IMR-90 (cell line): ENCODE measurements at regions not wholly inside any gene's neighbourhood (a gene's known extent, or its start where the extent isn't known, plus 50 kb on each side); places are given as distances from the start of the nearest gene placed in this dataset.

Experiments used
- ATAC-seq: fragments of 200-7000 bp; cut with Tn5 transposase; 2 replicates; pipeline ENCODE4 v1.9.1; 2020; ENCODE audit warnings: low read depth, mild to moderate bottlenecking, moderate library complexity
- BruUV-seq: library from RNA; stranded (reverse); fragments of 400-500 nt; replicated peaks from 2 replicates; lab custom pipeline; 2021; lab: Mats Ljungman, UMichigan
- CTCF ChIA-PET: fragments of 300-600 bp; formaldehyde crosslinking; extraction: SDS; loops from one replicate; lab custom pipeline; 2021; ENCODE audit warnings: antibody characterized with exemption; lab: Yijun Ruan, JAX
- POLR2A ChIA-PET: fragments of 300-600 bp; sonication (Branson Sonifier 250); formaldehyde crosslinking; loops from one replicate; lab custom pipeline; 2022; ENCODE audit warnings: antibody characterized with exemption; ENCODE audit not compliant: unreplicated experiment; lab: Charles Lee
- DNase-seq: peaks from one replicate; pipeline ENCODE4 v3.0.0; 2013
- H2AFZ ChIP-seq: replicated peaks from 2 replicates; pipeline ENCODE3; 2013; ENCODE audit warnings: low read length, mild to moderate bottlenecking; ENCODE audit not compliant: poor library complexity
- H2AK5ac ChIP-seq: 2 replicates; pipeline ENCODE4 v1.6.1; 2013; ENCODE audit warnings: low read depth, low read length, inconsistent platforms
- H2AK9ac ChIP-seq: replicated peaks from 2 replicates; pipeline ENCODE3; 2013; ENCODE audit warnings: mild to moderate bottlenecking, low read depth, low read length, moderate library complexity; ENCODE audit not compliant: poor library complexity
- H2BK120ac ChIP-seq: 2 replicates; pipeline ENCODE4 v1.6.1; 2013; ENCODE audit warnings: low read depth, low read length, inconsistent platforms
- H2BK15ac ChIP-seq: 3 replicates; pipeline ENCODE4 v1.6.1; 2013; ENCODE audit warnings: low read depth, low read length, inconsistent platforms
- H2BK20ac ChIP-seq: 2 replicates; pipeline ENCODE4 v1.6.1; 2013; ENCODE audit warnings: low read depth, mild to moderate bottlenecking, inconsistent platforms, low read length, moderate library complexity
- H2BK5ac ChIP-seq: 2 replicates; pipeline ENCODE4 v1.6.1; 2013; ENCODE audit warnings: mild to moderate bottlenecking, low read depth, low read length, inconsistent platforms; ENCODE audit not compliant: poor library complexity, severe bottlenecking
- H3K14ac ChIP-seq: replicated peaks from 2 replicates; pipeline ENCODE4 v1.6.1; 2013; ENCODE audit warnings: low read depth, low read length, inconsistent platforms
- H3K18ac ChIP-seq: 2 replicates; pipeline ENCODE4 v1.6.1; 2013; ENCODE audit warnings: low read depth, low read length, control low read depth
- H3K23ac ChIP-seq: 2 replicates; pipeline ENCODE4 v1.6.1; 2013; ENCODE audit warnings: low read depth, low read length, inconsistent platforms
- H3K27ac ChIP-seq: 2 replicates; pipeline ENCODE4 v1.5.1; 2013; ENCODE audit warnings: mild to moderate bottlenecking, control low read depth, low read length; ENCODE audit not compliant: insufficient read depth
- H3K27me3 ChIP-seq: 2 replicates; pipeline ENCODE4 v1.6.1; 2013; ENCODE audit warnings: low read length; ENCODE audit not compliant: control insufficient read depth, insufficient read depth
- H3K36me3 ChIP-seq: 2 replicates; pipeline ENCODE4 v1.6.1; 2013; ENCODE audit warnings: low read length, mixed read lengths; ENCODE audit not compliant: control insufficient read depth, insufficient read depth
- H3K4ac ChIP-seq: 2 replicates; pipeline ENCODE4 v1.6.1; 2013; ENCODE audit warnings: low read depth, low read length, inconsistent platforms
- H3K4me1 ChIP-seq: 2 replicates; pipeline ENCODE4 v1.6.1; 2013; ENCODE audit warnings: low read length, mixed read lengths; ENCODE audit not compliant: control insufficient read depth, insufficient read depth
- H3K4me2 ChIP-seq: 2 replicates; pipeline ENCODE4 v1.6.1; 2013; ENCODE audit warnings: low read depth, mild to moderate bottlenecking, control low read depth, low read length, moderate library complexity
- H3K4me3 ChIP-seq: 2 replicates; pipeline ENCODE4 v1.5.1; 2013; ENCODE audit warnings: low read depth, mild to moderate bottlenecking, control low read depth, low read length, moderate library complexity; ENCODE audit not compliant: insufficient read depth
- H3K56ac ChIP-seq: 2 replicates; pipeline ENCODE4 v1.6.1; 2013; ENCODE audit warnings: low read length, inconsistent platforms; ENCODE audit not compliant: insufficient read depth; ENCODE audit errors: extremely low read depth
- H3K79me1 ChIP-seq, 2 experiments: 2 replicates each; pipeline ENCODE4 v1.6.1; 2013; ENCODE audit warnings: low read length in 2 of 2, inconsistent platforms in 1 of 2, low read depth in 1 of 2
- H3K9ac ChIP-seq: 2 replicates; pipeline ENCODE4 v1.6.1; 2013; ENCODE audit warnings: low read depth, low read length, control low read depth
- H3K9me1 ChIP-seq: 2 replicates; pipeline ENCODE4 v1.6.1; 2013; ENCODE audit warnings: low read length, inconsistent platforms; ENCODE audit not compliant: insufficient read depth
- H3K9me3 ChIP-seq: 2 replicates; pipeline ENCODE4 v1.6.1; 2013; ENCODE audit warnings: low read length; ENCODE audit not compliant: control insufficient read depth, insufficient read depth
- H4K20me1 ChIP-seq: 2 replicates; pipeline ENCODE4 v1.6.1; 2013; ENCODE audit warnings: low read length, inconsistent platforms; ENCODE audit not compliant: insufficient read depth
- H4K5ac ChIP-seq: 2 replicates; pipeline ENCODE4 v1.6.1; 2013; ENCODE audit warnings: mild to moderate bottlenecking, low read depth, low read length, control low read depth
- H4K8ac ChIP-seq, 2 experiments: 2 replicates each; pipeline ENCODE4 v1.6.1; 2013; ENCODE audit warnings: low read depth in 2 of 2, low read length in 2 of 2, control low read depth in 1 of 2, inconsistent platforms in 1 of 2
- H4K91ac ChIP-seq: 2 replicates; pipeline ENCODE4 v1.6.1; 2013; ENCODE audit warnings: low read depth, low read length, inconsistent platforms; ENCODE audit not compliant: insufficient read depth
- BHLHE40 ChIP-seq: fragments of 150-350 bp; IDR thresholded peaks from 2 replicates; pipeline ENCODE4 v1.6.1; 2016; ENCODE audit warnings: mild to moderate bottlenecking, low read depth, low read length
- CEBPB ChIP-seq: IDR thresholded peaks from 2 replicates; pipeline ENCODE4 v1.6.1; 2012; ENCODE audit warnings: low read depth, low read length, improper control_type of control experiment
- CHD1 ChIP-seq: IDR thresholded peaks from 2 replicates; pipeline ENCODE4 v1.6.1; 2012; ENCODE audit warnings: low read depth, low read length, improper control_type of control experiment
- MAFK ChIP-seq: IDR thresholded peaks from 2 replicates; pipeline ENCODE4 v1.6.1; 2012; ENCODE audit warnings: low read depth, low read length, improper control_type of control experiment
- MXI1 ChIP-seq: IDR thresholded peaks from 2 replicates; pipeline ENCODE4 v1.6.1; 2012; ENCODE audit warnings: low read depth, mild to moderate bottlenecking, low read length, moderate library complexity, borderline replicate concordance
- NFE2L2 ChIP-seq: fragments of 150-350 bp; IDR thresholded peaks from 2 replicates; pipeline ENCODE4 v1.6.1; 2016; ENCODE audit warnings: low read depth, mild to moderate bottlenecking, low read length
- POLR2A ChIP-seq: IDR thresholded peaks from 2 replicates; pipeline ENCODE4 v1.6.1; 2012; ENCODE audit warnings: mild to moderate bottlenecking, low read depth, low read length
- RAD21 ChIP-seq: IDR thresholded peaks from 2 replicates; pipeline ENCODE4 v1.6.1; 2012; ENCODE audit warnings: low read length, improper control_type of control experiment
- RCOR1 ChIP-seq: IDR thresholded peaks from 2 replicates; pipeline ENCODE4 v1.6.1; 2012; ENCODE audit warnings: mild to moderate bottlenecking, low read length, improper control_type of control experiment; ENCODE audit not compliant: insufficient replicate concordance
- RFX5 ChIP-seq: IDR thresholded peaks from 2 replicates; pipeline ENCODE4 v1.8.0; 2012; ENCODE audit warnings: low read depth, mild to moderate bottlenecking, low read length, moderate library complexity
- WGBS, 2 experiments: methylation state at CpG; one replicate each; pipeline versions ENCODE4 v1.1.5 to v1.1.7; 2013; ENCODE audit warnings: missing lambda C conversion rate in 2 of 2; ENCODE audit not compliant: insufficient read length in 1 of 2; ENCODE audit errors: extremely low coverage in 2 of 2; 5-methylcytosine and 5-hydroxymethylcytosine counted together
- dilution Hi-C: fragments of 300-500 bp; cut with HindIII; formaldehyde crosslinking; loops from one replicate; pipeline ENCODE4 v1.14.3; 2018; ENCODE audit warnings: low sequenced_read_pairs; ENCODE audit not compliant: unreplicated experiment
- in situ Hi-C: fragments of 300-500 bp; cut with MboI; formaldehyde crosslinking; loops from 3 replicates; pipeline ENCODE4 v1.14.3; 2019; ENCODE audit warnings: low sequenced_read_pairs, inconsistent platforms, mixed read lengths
- intact Hi-C: fragments of 100-400 bp; cut with micrococcal nuclease; formaldehyde crosslinking; loops from 2 replicates; pipeline ENCODE4 v1.10.0; 2022
- TF ChIP-seq, protein P1 (sequence below): fragments of 150-350 bp; IDR thresholded peaks from 2 replicates; pipeline ENCODE4 v1.6.1; 2016; ENCODE audit warnings: low read depth, mild to moderate bottlenecking, low read length, moderate library complexity, borderline replicate concordance
- TF ChIP-seq, protein P2 (sequence below): fragments of 150-350 bp; IDR thresholded peaks from 2 replicates; pipeline ENCODE4 v1.6.1; 2017; ENCODE audit warnings: mild to moderate bottlenecking, antibody characterized with exemption, low read length, low read depth
- TF ChIP-seq, protein P3 (sequence below): conservative IDR thresholded peaks from 2 replicates; pipeline ENCODE4 v1.5.1; 2012; ENCODE audit warnings: mild to moderate bottlenecking, low read depth, low read length, improper control_type of control experiment

DNA sequence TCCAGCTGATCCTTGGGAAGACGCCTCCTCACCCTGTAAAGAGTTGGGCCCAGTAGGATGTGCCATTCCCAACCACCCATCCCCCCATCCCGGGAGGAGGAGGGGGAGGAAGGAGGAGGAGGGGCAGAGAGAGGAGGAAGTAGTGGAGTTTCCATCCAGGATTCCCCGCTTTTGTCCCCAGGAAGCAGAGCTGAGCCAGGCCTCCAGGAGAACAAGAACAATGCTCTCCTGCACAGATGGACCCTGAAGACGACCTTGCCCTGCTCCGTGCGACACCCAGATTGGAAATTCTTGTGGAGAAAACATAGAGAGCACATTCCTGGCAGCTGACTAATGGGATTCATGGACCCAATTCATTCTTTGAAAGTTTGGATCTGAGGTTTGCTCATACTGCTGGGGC, 132.3 kb upstream of the CRY1 start:
- no peak overlapping the region for H3K4me2 ChIP-seq
- peak; percentile 42 for DNase-seq
- H3K27ac ChIP-seq: no peak overlapping the region

More for the DNA sequence above, 132.3 kb upstream of the CRY1 start:
- no peaks in the 10 kb centered on the region for H4K20me1 ChIP-seq
- no TSS peak for BruUV-seq
- H4K91ac ChIP-seq: peak overlapping the region; percentile 6; the same call in 1 of the 2 replicates
- no peak overlapping the region for H2BK5ac ChIP-seq
- no peaks in the 10 kb centered on the region for H3K9me1 ChIP-seq
- H3K4me1 ChIP-seq: peaks cover 4% of the 10 kb centered on the region
- H3K27me3 ChIP-seq: peaks cover 5% of the 10 kb centered on the region
- intact Hi-C loops: no loop called here
- H2AFZ ChIP-seq: peak overlapping the region; percentile 50
- H3K9me3 ChIP-seq: no peaks in the 10 kb centered on the region
- ChIA-PET CTCF (no interaction called here), POLR2A (no interaction called here)
- no peak overlapping the region for H3K9ac ChIP-seq
- dilution Hi-C loops: no loop called here
- peak overlapping the region in 1 of 2 experiments; percentile 40; a peak in 1 of 4 replicates for H4K8ac ChIP-seq
- 40% methylated on average over 1 of the region's 6 CpGs; no CpG with 5 or more reads in 1 of the 2 experiments for WGBS, 2 experiments
- H3K23ac ChIP-seq: no peak overlapping the region; the same call in 1 of the 2 replicates
- H2AK9ac ChIP-seq: no peak overlapping the region
- no peak overlapping the region for H4K5ac ChIP-seq
- H3K4me3 ChIP-seq: no peak overlapping the region
- H2BK120ac ChIP-seq: peak overlapping the region; percentile 73
- H2BK15ac ChIP-seq: no peak overlapping the region
- 0 out of 2 replicates have a peak overlapping the region, but pooled peaks have one; percentile 51 for H2AK5ac ChIP-seq
- no peak overlapping the region for H3K56ac ChIP-seq
- H3K18ac ChIP-seq: no peak overlapping the region
- peak; percentile 42 for ATAC-seq
- H2BK20ac ChIP-seq: peak overlapping the region; percentile 50; the same call in 1 of the 2 replicates
- in situ Hi-C loops: no loop called here
- TF ChIP-seq NFE2L2 (no peak), MAFK (no peak), CEBPB (no peak), MXI1 (no peak), RCOR1 (no peak), CHD1 (no peak), POLR2A (no peak), RAD21 (no peak), BHLHE40 (no peak), RFX5 (no peak)
- TF ChIP-seq, protein P1, sequence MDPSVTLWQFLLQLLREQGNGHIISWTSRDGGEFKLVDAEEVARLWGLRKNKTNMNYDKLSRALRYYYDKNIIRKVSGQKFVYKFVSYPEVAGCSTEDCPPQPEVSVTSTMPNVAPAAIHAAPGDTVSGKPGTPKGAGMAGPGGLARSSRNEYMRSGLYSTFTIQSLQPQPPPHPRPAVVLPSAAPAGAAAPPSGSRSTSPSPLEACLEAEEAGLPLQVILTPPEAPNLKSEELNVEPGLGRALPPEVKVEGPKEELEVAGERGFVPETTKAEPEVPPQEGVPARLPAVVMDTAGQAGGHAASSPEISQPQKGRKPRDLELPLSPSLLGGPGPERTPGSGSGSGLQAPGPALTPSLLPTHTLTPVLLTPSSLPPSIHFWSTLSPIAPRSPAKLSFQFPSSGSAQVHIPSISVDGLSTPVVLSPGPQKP: no peak
- TF ChIP-seq, protein P2, sequence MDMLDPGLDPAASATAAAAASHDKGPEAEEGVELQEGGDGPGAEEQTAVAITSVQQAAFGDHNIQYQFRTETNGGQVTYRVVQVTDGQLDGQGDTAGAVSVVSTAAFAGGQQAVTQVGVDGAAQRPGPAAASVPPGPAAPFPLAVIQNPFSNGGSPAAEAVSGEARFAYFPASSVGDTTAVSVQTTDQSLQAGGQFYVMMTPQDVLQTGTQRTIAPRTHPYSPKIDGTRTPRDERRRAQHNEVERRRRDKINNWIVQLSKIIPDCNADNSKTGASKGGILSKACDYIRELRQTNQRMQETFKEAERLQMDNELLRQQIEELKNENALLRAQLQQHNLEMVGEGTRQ: no peak
- TF ChIP-seq, protein P3, sequence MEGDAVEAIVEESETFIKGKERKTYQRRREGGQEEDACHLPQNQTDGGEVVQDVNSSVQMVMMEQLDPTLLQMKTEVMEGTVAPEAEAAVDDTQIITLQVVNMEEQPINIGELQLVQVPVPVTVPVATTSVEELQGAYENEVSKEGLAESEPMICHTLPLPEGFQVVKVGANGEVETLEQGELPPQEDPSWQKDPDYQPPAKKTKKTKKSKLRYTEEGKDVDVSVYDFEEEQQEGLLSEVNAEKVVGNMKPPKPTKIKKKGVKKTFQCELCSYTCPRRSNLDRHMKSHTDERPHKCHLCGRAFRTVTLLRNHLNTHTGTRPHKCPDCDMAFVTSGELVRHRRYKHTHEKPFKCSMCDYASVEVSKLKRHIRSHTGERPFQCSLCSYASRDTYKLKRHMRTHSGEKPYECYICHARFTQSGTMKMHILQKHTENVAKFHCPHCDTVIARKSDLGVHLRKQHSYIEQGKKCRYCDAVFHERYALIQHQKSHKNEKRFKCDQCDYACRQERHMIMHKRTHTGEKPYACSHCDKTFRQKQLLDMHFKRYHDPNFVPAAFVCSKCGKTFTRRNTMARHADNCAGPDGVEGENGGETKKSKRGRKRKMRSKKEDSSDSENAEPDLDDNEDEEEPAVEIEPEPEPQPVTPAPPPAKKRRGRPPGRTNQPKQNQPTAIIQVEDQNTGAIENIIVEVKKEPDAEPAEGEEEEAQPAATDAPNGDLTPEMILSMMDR: no peak
- H3K79me1 ChIP-seq: no peaks in the 10 kb centered on the region
- H3K14ac ChIP-seq: no peak overlapping the region
- H3K4ac ChIP-seq: peak overlapping the region; percentile 0; the same call in 1 of the 2 replicates
- H3K36me3 ChIP-seq: no peaks in the 10 kb centered on the region
